Pons (tissue), 1 donor: ENCODE measurements at regions not wholly inside any gene's neighbourhood (a gene's known extent, or its start where the extent isn't known, plus 50 kb on each side); places are given as distances from the start of the nearest gene placed in this dataset.
"Not testable (repeated sequence)": the region's sequence is repeated elsewhere in the genome, so short reads cannot be mapped to it uniquely, and the experiment has no call there.

Source experiments
- DNase-seq: peaks from one replicate; pipeline ENCODE4 v3.0.0-alpha.2; 2016; ENCODE audit warnings: low spot score

GRCh38 chr5:111635151-111635902 lies 121.7 kb downstream of the NREP start:
- DNase-seq = no peak

GRCh38 chr5:111631328-111631727 lies 119.0 kb upstream of the STARD4 start:
- no peak for DNase-seq

DNA sequence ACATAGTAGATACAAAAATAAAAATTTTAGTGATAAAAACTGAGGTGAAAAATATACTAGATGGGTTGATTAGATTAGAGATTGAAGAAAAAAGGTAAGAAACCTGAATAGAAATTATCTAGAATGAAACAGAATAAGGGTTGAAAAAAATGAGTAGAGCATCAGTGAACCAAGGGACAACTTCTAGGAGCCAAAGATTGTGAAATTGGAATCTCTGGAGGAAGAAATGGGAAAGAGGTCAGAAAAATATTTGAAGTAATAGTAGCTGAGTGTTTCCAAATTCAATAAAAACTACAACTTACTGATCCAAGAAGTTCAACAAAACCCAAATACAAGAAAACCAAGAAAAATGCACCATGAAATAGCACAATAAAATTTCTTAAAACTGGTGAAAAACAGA lies 116.6 kb upstream of the STARD4 start:
- DNase-seq = no peak

DNA sequence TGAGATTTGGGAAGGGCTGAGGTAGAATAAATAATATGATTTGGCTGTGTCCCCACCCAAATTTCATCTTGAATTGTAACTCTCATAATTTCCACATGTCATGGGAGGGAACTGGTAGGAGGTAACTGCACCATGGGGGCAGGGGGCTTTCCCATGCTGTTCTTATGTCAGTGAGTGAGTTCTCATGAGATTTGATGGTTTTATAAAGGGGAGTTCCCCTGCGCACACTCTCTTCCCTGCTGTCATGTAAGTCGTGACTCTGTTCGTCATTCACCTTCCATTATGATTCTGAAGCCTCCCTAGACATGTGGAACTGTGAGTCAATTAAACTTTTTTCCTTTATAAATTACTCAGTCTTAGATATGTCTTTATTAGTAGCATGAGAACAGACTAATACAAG lies 115.5 kb upstream of the STARD4 start:
- DNase-seq = no peak

DNA sequence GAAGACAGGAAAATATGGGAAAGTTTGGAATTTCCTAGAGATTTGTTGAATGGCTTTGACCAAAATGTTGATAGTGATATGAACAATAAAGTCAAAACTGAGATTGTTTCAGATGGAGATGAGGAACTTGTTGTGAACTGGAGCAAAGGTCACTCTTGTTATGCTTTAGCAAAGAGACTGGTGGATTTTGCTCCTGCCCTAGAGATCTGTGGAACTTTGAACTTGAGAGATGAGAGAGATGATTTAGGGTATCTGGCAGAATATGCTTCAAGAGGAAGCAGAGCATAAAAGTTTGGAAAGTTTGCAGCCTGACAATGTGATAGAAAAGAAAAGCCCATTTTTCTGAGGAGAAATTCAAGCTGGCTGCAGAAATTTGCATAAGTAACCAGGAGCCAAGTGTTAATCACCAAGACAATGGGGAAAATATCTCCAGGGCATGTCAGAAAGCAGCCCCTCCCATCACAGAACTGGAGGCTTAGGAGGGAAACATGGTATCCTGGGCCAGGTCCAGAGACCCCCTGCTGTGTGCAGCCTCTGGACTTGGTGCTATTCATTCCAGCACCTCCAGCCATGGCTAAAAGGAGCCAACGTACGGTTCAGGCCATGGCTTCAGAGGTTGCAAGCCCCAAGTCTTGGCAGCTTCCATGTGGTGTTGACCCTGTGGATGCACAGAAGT lies 114.3 kb upstream of the STARD4 start:
- no peak for DNase-seq

GRCh38 chr5:111618623-111619271 lies 106.4 kb upstream of the STARD4 start:
- DNase-seq = no peak

DNA sequence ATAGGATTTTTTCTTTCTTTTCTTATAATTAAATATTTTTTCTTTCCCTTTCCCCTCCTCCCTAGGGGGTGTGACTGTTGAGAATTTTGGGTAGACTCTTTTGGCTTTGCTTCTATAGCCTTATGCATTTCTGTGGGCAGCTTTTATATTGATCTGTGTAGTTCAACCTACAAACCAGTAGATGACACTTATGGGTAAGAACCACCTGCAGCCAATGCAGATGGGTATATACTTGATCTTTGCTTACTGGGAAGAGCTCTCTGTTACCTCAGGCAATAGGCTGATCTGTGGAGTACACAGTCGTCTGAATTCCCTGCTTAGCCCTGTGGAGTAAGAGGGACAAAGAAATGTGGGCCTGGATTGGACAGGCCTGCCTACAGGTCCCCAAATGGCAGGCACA lies 102.7 kb upstream of the STARD4 start:
- DNase-seq = no peak

- not testable (repeated sequence) for DNase-seq
Measured at GRCh38 chr5:111612013-111612630, 99.8 kb upstream of the STARD4 start.

GRCh38 chr5:111606194-111606593 lies 93.9 kb upstream of the STARD4 start:
- DNase-seq = no peak

GRCh38 chr5:111603446-111603827 lies 91.1 kb upstream of the STARD4 start:
- no peak for DNase-seq

DNA sequence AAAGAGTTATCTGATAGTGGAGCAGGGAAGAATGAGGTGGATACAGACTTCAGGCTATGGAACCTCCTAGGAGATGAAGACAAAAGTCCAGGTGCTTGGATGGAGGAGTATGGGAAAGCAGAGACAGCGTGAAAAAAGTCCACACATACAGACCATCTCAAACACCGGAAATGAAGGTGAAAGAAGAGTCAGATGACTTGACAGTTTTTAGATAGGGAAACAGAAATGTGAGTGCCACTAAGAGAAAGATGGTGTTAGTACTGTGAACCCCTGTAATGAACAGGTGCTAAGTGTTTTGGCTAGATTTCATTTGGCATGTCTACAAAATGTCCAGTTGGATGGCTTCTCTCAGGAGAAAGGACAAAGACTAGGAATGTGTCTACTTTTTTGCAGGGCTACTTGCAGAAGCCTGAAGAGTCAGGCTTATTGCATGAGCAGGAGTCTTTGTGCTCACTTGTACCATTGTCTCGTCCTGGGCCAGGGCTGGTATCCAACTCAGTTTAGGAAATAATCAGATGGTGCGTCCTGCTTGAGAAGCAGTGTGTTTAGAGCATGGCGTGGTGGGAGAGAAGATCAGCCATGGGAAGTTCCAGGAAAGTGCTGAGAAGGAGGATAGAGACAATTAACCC lies 90.6 kb upstream of the STARD4 start:
- no peak for DNase-seq

DNA sequence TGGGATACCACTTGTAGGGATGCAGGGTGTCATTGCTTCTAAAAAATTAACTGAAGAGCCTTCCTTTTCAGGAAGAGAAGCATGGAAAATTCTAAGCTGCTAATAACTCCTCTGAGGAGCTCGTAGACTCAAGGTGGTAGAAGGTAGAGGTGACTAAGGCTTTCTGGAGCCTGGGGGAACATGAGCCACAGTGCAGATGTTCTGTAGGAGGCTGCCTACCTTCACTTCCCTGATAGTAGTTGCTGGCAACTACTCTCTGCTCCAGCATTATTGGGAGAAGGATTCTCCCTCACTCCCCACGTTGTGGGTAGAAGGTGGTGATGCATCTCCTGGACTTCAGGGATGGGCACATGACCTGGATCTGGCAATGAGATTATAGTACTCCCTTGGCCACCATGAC lies 86.7 kb upstream of the STARD4 start:
- no peak for DNase-seq

GRCh38 chr5:111597491-111597890 lies 85.2 kb upstream of the STARD4 start:
- no peak for DNase-seq

DNA sequence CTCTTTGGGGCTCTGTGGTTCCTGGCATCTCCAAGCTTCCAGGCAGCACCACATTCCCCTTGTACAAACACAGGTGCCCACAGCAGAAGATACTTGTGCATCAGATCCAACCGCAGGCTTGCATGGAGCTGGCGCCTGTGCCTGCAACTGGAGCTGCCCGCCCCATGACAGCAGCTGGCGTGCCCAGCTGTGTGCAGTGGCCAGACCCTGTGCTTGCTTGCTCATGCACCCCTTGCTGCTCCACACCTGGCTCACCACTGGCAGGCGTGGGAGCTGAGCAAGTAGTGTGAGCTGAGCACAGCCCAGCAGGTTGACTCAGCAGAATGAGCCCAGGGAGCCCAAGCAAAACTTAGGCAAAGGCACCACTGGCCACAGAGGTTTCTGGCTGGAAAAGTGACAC lies 84.4 kb upstream of the STARD4 start:
- no peak for DNase-seq

DNA sequence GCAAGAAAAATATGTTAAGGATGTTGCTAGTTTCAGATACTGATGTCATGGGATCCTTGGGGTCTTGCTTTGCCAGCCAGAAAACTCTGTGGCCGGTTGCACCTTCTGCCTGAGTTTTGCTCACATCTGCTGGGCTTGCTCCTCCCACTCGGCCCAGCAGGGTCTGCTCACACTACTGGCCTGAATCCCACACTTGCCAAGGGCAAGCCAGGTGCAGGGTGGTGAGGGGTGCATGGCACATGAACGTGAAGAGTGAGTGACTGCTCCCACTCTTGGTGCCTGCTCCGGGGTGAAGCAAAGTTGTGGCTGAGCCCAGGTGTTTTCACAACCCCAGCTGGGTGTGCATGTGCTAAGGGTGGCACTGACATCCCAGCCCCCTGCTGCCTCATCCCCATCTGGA lies 83.1 kb upstream of the STARD4 start:
- DNase-seq = no peak

GRCh38 chr5:111589316-111589715 lies 77.0 kb upstream of the STARD4 start:
- DNase-seq = no peak

- no peak for DNase-seq
Measured at GRCh38 chr5:111587728-111588127, 75.4 kb upstream of the STARD4 start.

GRCh38 chr5:111585946-111586345 lies 73.6 kb upstream of the STARD4 start:
- no peak for DNase-seq

GRCh38 chr5:111585291-111585690 lies 73.0 kb upstream of the STARD4 start:
- no peak for DNase-seq

- DNase-seq = no peak
Measured at GRCh38 chr5:111584651-111585050, 72.3 kb upstream of the STARD4 start.

- no peak for DNase-seq
Measured at GRCh38 chr5:111583758-111584203, 71.4 kb upstream of the STARD4 start.

- DNase-seq = no peak
Measured at GRCh38 chr5:111582993-111583601, 70.8 kb upstream of the STARD4 start.
